Activated naive CD8-positive, alpha-beta T cell treated with anti-CD3 and anti-CD28 coated beads for 36 hours (primary cell): ENCODE measurements at regions not wholly inside any gene's neighbourhood (a gene's known extent, or its start where the extent isn't known, plus 50 kb on each side); places are given as distances from the start of the nearest gene placed in this dataset.

ENCODE experiments used
- DNase-seq: peaks from one replicate; pipeline ENCODE4 v3.0.0; 2021
- H3K27ac Mint-ChIP-seq: one replicate; pipeline ENCODE4 v1.8.0; 2022; ENCODE audit warnings: mild to moderate bottlenecking, moderate library complexity, mixed read lengths
- H3K27me3 Mint-ChIP-seq: one replicate; pipeline ENCODE4 v1.8.0; 2022; ENCODE audit warnings: mild to moderate bottlenecking, mixed read lengths
- H3K36me3 Mint-ChIP-seq: one replicate; pipeline ENCODE4 v1.8.0; 2021; ENCODE audit warnings: mild to moderate bottlenecking, mixed read lengths
- H3K4me1 Mint-ChIP-seq: one replicate; pipeline ENCODE4 v1.8.0; 2021; ENCODE audit warnings: mixed read lengths
- H3K4me3 Mint-ChIP-seq: one replicate; pipeline ENCODE4 v1.8.0; 2022; ENCODE audit warnings: mild to moderate bottlenecking, moderate library complexity, mixed read lengths
- H3K9me3 Mint-ChIP-seq: one replicate; pipeline ENCODE4 v1.8.0; 2022; ENCODE audit warnings: mixed read lengths

- Mint-ChIP-seq H3K36me3 (no peaks in the 10 kb centered on the region), H3K27ac (no peak overlapping the region), H3K27me3 (no peaks in the 10 kb centered on the region), H3K4me1 (no peaks in the 10 kb centered on the region), H3K4me3 (no peak overlapping the region), H3K9me3 (peaks cover 19% of the 10 kb centered on the region)
- no peak for DNase-seq
Measured at GRCh38 chr16:72444696-72445095, 272.7 kb upstream of the PMFBP1 start.

DNA sequence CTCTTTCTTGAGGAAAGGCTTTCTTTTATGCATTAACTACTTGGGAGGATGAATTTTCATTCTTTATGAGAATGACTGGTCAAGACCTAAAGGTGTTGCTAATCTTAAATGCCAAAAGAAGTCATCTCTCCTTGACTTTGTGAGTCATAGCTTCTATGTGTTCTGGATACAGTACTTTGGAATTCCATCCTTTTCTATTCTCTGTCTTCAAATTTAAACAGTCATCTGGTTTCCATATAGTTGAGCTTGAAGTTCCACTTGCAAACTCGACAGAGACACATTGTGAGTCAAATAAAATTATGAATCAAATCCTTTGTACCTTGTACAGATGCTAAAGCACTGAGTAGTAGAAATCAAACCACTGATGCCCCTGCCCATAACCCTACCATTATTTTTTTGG lies 271.9 kb upstream of the PMFBP1 start:
- H3K27ac Mint-ChIP-seq, result no peak overlapping the region
- peaks cover 15% of the 10 kb centered on the region for H3K9me3 Mint-ChIP-seq
- DNase-seq, result no peak
- H3K36me3 Mint-ChIP-seq, result no peaks in the 10 kb centered on the region
- H3K4me1 Mint-ChIP-seq, result no peaks in the 10 kb centered on the region
- H3K27me3 Mint-ChIP-seq, result no peaks in the 10 kb centered on the region
- H3K4me3 Mint-ChIP-seq, result no peak overlapping the region

- no peak overlapping the region for H3K27ac Mint-ChIP-seq
- no peak overlapping the region for H3K4me3 Mint-ChIP-seq
- no peaks in the 10 kb centered on the region for H3K36me3 Mint-ChIP-seq
- H3K9me3 Mint-ChIP-seq, result peaks cover 8% of the 10 kb centered on the region
- no peaks in the 10 kb centered on the region for H3K4me1 Mint-ChIP-seq
- DNase-seq, result no peak
- no peaks in the 10 kb centered on the region for H3K27me3 Mint-ChIP-seq
Measured at GRCh38 chr16:72442385-72443158, 270.6 kb upstream of the PMFBP1 start.

- Mint-ChIP-seq H3K36me3 (peaks cover 6% of the 10 kb centered on the region), H3K27me3 (no peaks in the 10 kb centered on the region), H3K27ac (no peak overlapping the region), H3K9me3 (peaks cover 24% of the 10 kb centered on the region), H3K4me1 (no peaks in the 10 kb centered on the region), H3K4me3 (no peak overlapping the region)
- no peak for DNase-seq
Measured at GRCh38 chr16:72437891-72438290, 265.9 kb upstream of the PMFBP1 start.

GRCh38 chr16:72434159-72434558 lies 262.2 kb upstream of the PMFBP1 start:
- H3K9me3 Mint-ChIP-seq, result peaks cover 24% of the 10 kb centered on the region
- H3K4me1 Mint-ChIP-seq, result no peaks in the 10 kb centered on the region
- H3K36me3 Mint-ChIP-seq, result peaks cover 6% of the 10 kb centered on the region
- no peaks in the 10 kb centered on the region for H3K27me3 Mint-ChIP-seq
- no peak overlapping the region for H3K27ac Mint-ChIP-seq
- DNase-seq, result no peak
- H3K4me3 Mint-ChIP-seq, result no peak overlapping the region

DNA sequence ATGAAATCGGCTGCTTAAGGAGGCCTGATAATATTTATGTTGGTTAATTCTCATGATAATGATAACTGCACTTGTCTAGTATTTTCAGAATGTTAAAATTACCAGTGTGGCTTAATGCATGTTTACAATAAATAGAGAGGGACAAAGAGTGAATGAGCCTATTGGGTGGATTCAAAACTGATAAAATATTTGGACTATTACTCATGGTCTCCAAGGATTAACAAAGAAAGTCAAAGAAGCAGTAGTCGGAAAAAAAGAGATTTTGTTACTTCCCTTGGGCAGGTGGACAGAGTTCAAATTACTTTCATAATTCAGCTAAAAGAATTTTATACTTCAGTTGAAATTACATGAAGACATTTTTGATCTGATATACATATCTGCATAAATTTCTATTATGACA lies 258.2 kb upstream of the PMFBP1 start:
- no peak for DNase-seq
- Mint-ChIP-seq H3K36me3 (peaks cover 6% of the 10 kb centered on the region), H3K9me3 (peaks cover 15% of the 10 kb centered on the region), H3K27ac (no peak overlapping the region), H3K4me1 (no peaks in the 10 kb centered on the region), H3K4me3 (no peak overlapping the region), H3K27me3 (no peaks in the 10 kb centered on the region)

DNA sequence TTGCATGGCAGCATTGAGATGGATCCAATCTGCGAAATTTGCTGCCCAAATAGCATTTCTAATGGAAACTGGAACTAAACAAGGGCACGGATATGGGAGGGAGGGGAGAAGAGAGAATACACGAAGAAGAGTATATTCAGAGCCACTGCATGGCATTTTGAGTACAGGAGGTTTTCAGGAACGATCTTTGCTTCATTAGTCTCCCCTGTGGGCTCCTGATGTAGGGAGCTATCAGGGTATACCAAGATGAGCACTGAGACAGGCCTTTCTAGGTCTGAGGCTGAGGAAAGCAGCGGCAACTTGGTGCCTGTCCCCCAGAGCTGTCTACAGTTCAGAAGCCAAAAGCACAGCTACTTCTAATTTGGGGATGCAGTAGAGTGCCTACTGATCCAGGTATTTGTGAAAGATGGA lies 257.7 kb upstream of the PMFBP1 start:
- no peak for DNase-seq

GRCh38 chr16:72428681-72429376 lies 256.9 kb upstream of the PMFBP1 start:
- Mint-ChIP-seq H3K27me3 (no peaks in the 10 kb centered on the region), H3K4me1 (no peaks in the 10 kb centered on the region), H3K4me3 (no peak overlapping the region), H3K9me3 (peaks cover 8% of the 10 kb centered on the region), H3K27ac (no peak overlapping the region), H3K36me3 (peaks cover 11% of the 10 kb centered on the region)
- DNase-seq, result no peak

More for the DNA sequence above, 257.7 kb upstream of the PMFBP1 start:
- H3K36me3 Mint-ChIP-seq, result peaks cover 9% of the 10 kb centered on the region
- H3K9me3 Mint-ChIP-seq, result peaks cover 13% of the 10 kb centered on the region
- H3K4me3 Mint-ChIP-seq, result no peak overlapping the region
- no peaks in the 10 kb centered on the region for H3K27me3 Mint-ChIP-seq
- no peak overlapping the region for H3K27ac Mint-ChIP-seq
- no peaks in the 10 kb centered on the region for H3K4me1 Mint-ChIP-seq

- peaks cover 16% of the 10 kb centered on the region for H3K36me3 Mint-ChIP-seq
- H3K9me3 Mint-ChIP-seq, result peaks cover 11% of the 10 kb centered on the region
- no peak for DNase-seq
- no peak overlapping the region for H3K27ac Mint-ChIP-seq
- no peaks in the 10 kb centered on the region for H3K27me3 Mint-ChIP-seq
- no peaks in the 10 kb centered on the region for H3K4me1 Mint-ChIP-seq
- no peak overlapping the region for H3K4me3 Mint-ChIP-seq
Measured at GRCh38 chr16:72427783-72428331, 255.9 kb upstream of the PMFBP1 start.

- no peaks in the 10 kb centered on the region for H3K27me3 Mint-ChIP-seq
- no peak overlapping the region for H3K27ac Mint-ChIP-seq
- no peaks in the 10 kb centered on the region for H3K4me1 Mint-ChIP-seq
- H3K9me3 Mint-ChIP-seq, result peaks cover 14% of the 10 kb centered on the region
- no peak overlapping the region for H3K4me3 Mint-ChIP-seq
- H3K36me3 Mint-ChIP-seq, result peaks cover 20% of the 10 kb centered on the region
- DNase-seq, result no peak
Measured at GRCh38 chr16:72427051-72427782, 255.3 kb upstream of the PMFBP1 start.

DNA sequence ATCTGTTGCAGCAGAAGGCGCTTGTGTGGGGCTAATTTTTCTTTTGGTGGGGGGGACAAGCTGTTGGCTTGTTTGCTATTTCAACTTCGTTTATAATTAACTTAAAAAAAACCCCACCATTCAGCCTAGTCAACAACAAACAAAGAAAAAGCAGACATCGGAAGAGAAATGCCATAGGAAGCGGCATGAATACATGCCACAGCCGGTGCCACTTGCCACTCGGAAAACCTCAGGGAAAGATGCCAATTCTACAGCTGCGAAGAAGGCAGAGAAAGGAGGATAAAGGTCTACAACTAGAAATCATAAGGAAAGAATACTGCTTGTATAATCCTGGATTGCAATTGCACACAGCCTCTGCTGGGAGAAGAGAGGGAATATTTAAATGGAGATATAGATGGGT lies 254.4 kb upstream of the PMFBP1 start:
- H3K36me3 Mint-ChIP-seq, result peaks cover 20% of the 10 kb centered on the region
- H3K27ac Mint-ChIP-seq, result no peak overlapping the region
- H3K9me3 Mint-ChIP-seq, result peaks cover 14% of the 10 kb centered on the region
- H3K4me1 Mint-ChIP-seq, result no peaks in the 10 kb centered on the region
- H3K27me3 Mint-ChIP-seq, result no peaks in the 10 kb centered on the region
- no peak overlapping the region for H3K4me3 Mint-ChIP-seq
- no peak for DNase-seq

DNA sequence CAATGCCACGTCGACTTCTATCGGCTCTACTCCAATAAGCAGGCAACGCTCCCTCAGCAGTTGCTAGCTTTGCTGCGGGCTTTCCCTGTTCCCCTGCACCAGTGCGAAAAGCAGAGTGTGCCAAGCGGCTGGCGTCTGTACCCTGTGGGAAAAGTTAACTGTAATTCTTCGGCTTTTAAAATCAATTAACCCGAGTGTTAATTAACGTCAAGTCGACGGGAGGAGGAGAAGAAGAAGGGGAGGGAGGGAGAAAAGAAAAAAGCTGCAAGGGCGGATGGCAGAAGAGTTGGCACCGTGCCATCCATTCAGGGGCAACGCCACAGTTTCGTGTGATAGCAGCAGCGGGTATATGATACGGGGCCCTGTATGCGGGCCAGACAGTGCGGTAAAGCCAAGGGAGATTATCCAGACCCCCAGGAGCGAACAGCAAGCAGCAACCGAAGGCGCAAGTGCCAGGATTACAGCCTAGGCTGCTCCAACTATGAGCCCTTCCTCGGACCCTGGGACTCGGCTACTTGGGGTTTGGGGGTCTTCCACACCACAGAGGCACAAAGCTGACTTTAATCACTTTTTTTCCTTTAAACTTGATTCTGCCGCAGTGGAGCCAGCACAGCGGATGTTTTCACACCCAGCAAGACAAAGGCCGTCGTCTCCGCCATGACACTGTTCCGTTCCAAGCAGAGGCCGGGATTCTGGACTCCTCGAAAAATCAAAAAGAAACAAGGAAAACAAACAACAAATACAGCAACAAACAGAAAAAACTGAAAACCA lies 253.8 kb upstream of the PMFBP1 start:
- H3K4me3 Mint-ChIP-seq, result no peak overlapping the region
- H3K27me3 Mint-ChIP-seq, result no peaks in the 10 kb centered on the region
- no peak for DNase-seq
- H3K9me3 Mint-ChIP-seq, result peaks cover 18% of the 10 kb centered on the region
- no peak overlapping the region for H3K27ac Mint-ChIP-seq
- H3K4me1 Mint-ChIP-seq, result no peaks in the 10 kb centered on the region
- H3K36me3 Mint-ChIP-seq, result peaks cover 24% of the 10 kb centered on the region

DNA sequence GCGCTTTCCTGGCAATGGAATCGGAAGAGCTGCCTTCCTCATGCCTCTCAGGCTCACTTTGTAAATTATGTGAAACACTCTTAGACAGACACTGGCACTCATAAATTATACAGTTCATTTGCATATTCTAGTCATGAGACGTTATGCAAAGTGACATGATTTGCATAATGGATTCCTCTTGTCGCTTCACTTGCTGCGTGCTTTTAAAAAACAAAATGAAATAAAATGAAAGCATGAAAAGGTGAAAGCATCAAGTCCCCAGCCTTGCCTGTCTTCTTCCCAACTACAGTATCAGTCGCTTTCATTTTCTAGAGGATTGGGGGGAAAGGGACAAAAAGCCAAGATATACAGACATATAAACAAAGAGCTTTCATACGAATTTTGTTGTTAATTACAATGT lies 252.8 kb upstream of the PMFBP1 start:
- Mint-ChIP-seq H3K27me3 (no peaks in the 10 kb centered on the region), H3K4me3 (no peak overlapping the region), H3K9me3 (peaks cover 18% of the 10 kb centered on the region), H3K27ac (no peak overlapping the region), H3K36me3 (peaks cover 24% of the 10 kb centered on the region), H3K4me1 (no peaks in the 10 kb centered on the region)
- DNase-seq, result no peak

DNA sequence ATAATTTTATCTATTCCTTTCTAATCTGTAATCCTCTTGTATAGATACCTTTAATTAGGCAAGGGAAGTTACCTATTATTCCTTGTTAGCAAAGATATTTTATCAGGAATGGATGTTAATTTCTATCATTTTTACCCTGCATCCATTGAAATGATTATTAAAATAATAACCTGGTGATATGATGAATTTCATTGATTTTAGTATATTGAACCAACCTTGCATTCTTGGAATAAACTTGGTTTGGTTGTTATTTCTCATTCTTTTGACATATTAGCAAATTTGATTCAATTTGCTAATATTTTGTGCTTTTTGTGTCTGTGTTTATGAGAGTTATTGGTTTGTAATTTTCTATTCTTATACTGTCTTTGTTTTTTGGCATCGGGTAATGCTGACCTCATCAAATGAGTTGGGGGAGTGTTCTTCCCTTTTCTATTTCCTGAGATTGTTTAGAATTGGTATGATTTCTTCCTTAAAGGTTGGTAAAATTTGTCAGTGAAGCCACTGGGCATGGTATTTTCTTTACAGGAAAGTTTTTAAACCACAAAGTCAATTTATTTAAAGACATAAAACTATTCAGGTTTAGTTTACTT lies 250.4 kb upstream of the PMFBP1 start:
- no peaks in the 10 kb centered on the region for H3K27me3 Mint-ChIP-seq
- peaks cover 24% of the 10 kb centered on the region for H3K36me3 Mint-ChIP-seq
- no peak overlapping the region for H3K4me3 Mint-ChIP-seq
- DNase-seq, result no peak
- no peak overlapping the region for H3K27ac Mint-ChIP-seq
- H3K4me1 Mint-ChIP-seq, result no peaks in the 10 kb centered on the region
- H3K9me3 Mint-ChIP-seq, result peaks cover 22% of the 10 kb centered on the region
